ENCODE measurements at regions not wholly inside any gene's neighbourhood (a gene's known extent, or its start where the extent isn't known, plus 50 kb on each side); places are given as distances from the start of the nearest gene placed in this dataset.

DNA sequence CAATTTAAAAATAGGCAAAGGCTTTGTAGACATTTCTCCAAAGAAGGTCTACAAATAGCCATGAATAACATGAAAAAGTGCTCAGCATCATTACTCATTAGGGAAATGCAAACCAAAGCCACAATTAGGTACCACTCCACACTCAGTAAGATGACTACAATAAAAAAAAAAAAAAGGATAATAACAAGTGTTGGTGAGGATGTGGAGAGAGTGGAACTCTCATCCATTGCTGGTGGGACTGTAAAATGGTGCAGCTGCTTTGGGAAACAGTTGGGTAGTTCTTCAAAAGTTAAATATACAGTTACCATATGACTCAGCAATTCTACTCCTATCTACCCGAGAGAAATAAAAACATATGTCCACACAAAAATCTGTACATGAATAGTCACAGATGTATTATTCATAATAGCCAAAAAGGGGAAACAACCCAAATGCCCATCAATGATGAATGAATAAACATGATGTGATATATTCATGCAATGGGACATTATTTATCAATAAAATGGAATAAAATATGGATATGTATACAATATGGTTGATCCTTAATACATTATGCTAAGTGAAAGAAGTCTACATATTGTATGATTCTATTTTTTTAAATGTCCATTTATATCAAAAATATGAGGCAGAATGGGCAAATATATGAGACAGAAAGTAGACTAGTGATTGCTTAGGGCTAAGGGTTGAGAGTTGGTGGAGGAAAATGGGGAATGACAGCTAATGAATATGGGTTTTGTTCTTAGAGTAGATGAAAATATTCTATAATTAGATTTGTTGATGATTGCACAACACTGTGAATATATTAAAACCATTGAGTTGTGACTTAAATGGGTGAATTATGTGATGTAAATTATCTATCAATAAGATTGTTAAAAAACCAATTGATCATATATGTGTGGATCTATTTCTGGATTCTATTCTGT is 66.1 kb upstream of the SMAD3 start:
- FAIRE-seq (no peak), ATAC-seq (no peak), DNase-seq (ENCODE audit: low read depth, low spot score) (no peak)
- in situ Hi-C loops (cut with MboI) (no loop called here), intact Hi-C loops (cut with micrococcal nuclease; ENCODE audit: unreplicated experiment) (no loop called here)
- CTCF ChIA-PET: no interaction called here
- no peaks in the 10 kb centered on the region for H3K79me2 ChIP-seq (ENCODE audit: control insufficient read depth, insufficient read depth, low read length)
- no peaks in the 10 kb centered on the region for H3K27me3 ChIP-seq (replicated peaks in 1 of 2; ENCODE audit: control insufficient read depth in 2 of 2, insufficient read depth in 2 of 2, low read length in 1 of 2)
- TF ChIP-seq BRCA1 (IDR thresholded peaks at IDR 0.05; ENCODE audit: low read depth, low read length) (no peak), JUNB (IDR thresholded peaks at IDR 0.05) (peak; percentile 45)
- H2AFZ ChIP-seq (ENCODE audit: control insufficient read depth, low read depth, low read length): no peak overlapping the region
- WGBS (ENCODE audit: insufficient coverage, insufficient replicate concordance, low lambda C conversion rate, missing lambda C conversion rate): 0% methylated on average over 1 of the region's 1 CpG
- no peak overlapping the region for H3K9ac ChIP-seq (ENCODE audit: control insufficient read depth, insufficient read depth, low read length)
- no peak overlapping the region for H3K4me2 ChIP-seq (ENCODE audit: control insufficient read depth, insufficient read depth)
- POLR2A ChIA-PET: interaction anchor here (0.6 kb wide), 1 partner anchor 344 kb away, joined by 5 read pairs; no protein-coding TSS in a partner anchor
- H3K4me1 ChIP-seq (ENCODE audit: control insufficient read depth, insufficient read depth, low read length): peaks cover 8% of the 10 kb centered on the region
- H4K20me1 ChIP-seq (ENCODE audit: control insufficient read depth, insufficient read depth): no peaks in the 10 kb centered on the region
- BruUV-seq (replicated peaks): no TSS peak
- H3K4me3 ChIP-seq: no peak overlapping the region
- no peaks in the 10 kb centered on the region for H3K36me3 ChIP-seq (ENCODE audit: control insufficient read depth in 2 of 2, insufficient read depth in 2 of 2, low read length in 1 of 2)
- SMC1A ChIA-PET (ENCODE audit: uncharacterized antibody, unreplicated experiment): interaction anchor here (0.7 kb wide), 1 partner anchor 44 kb away, joined by 3 read pairs; no protein-coding TSS in a partner anchor
- no peaks in the 10 kb centered on the region; the same call in 2 of the 3 replicates for H3K9me3 ChIP-seq (replicated peaks; ENCODE audit: control insufficient read depth, insufficient read depth, low read length)
- RAD21 ChIA-PET (ENCODE audit: unreplicated experiment): no interaction called here
- H3K27ac ChIP-seq (ENCODE audit: control insufficient read depth, insufficient read depth): no peak overlapping the region

DNA sequence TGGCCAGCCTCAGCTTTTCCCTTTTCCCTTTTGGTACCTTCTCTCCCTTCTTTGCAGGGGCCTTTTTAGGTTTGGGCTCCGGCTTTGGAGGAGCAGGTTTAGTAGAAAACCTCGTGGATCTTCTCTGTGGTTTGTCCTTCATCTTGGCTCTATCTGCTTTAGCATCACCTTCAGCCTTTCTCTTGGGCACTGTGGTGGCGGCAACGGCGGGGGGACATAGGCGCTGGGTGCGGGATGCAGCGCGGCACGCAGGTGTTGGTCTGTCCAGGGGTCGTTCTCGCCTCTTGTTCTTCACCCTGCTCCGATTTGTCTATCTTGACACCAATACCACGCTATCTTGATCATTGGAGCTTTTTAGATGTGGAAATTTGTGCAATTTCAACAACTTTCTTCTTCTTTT is 64.5 kb upstream of the SMAD3 start:
- no TSS peak for BruUV-seq (replicated peaks)
- 80% methylated on average over 14 of the region's 14 CpGs for WGBS (ENCODE audit: insufficient coverage, insufficient replicate concordance, low lambda C conversion rate, missing lambda C conversion rate)
- no peak overlapping the region for H3K9ac ChIP-seq (ENCODE audit: control insufficient read depth, insufficient read depth, low read length)
- no peaks in the 10 kb centered on the region for H3K27me3 ChIP-seq (replicated peaks in 1 of 2; ENCODE audit: control insufficient read depth in 2 of 2, insufficient read depth in 2 of 2, low read length in 1 of 2)
- H3K9me3 ChIP-seq (replicated peaks; ENCODE audit: control insufficient read depth, insufficient read depth, low read length): no peaks in the 10 kb centered on the region; the same call in 2 of the 3 replicates
- H3K27ac ChIP-seq (ENCODE audit: control insufficient read depth, insufficient read depth): no peak overlapping the region
- no peak overlapping the region for H3K4me2 ChIP-seq (ENCODE audit: control insufficient read depth, insufficient read depth)
- RAD21 ChIA-PET (ENCODE audit: unreplicated experiment): no interaction called here
- FAIRE-seq (no peak), ATAC-seq (no peak), DNase-seq (ENCODE audit: low read depth, low spot score) (no peak)
- H2AFZ ChIP-seq (ENCODE audit: control insufficient read depth, low read depth, low read length): no peak overlapping the region
- CTCF ChIA-PET: no interaction called here
- H4K20me1 ChIP-seq (ENCODE audit: control insufficient read depth, insufficient read depth): no peaks in the 10 kb centered on the region
- SMC1A ChIA-PET (ENCODE audit: uncharacterized antibody, unreplicated experiment): no interaction called here
- H3K4me1 ChIP-seq (ENCODE audit: control insufficient read depth, insufficient read depth, low read length): peaks cover 13% of the 10 kb centered on the region
- H3K36me3 ChIP-seq (ENCODE audit: control insufficient read depth in 2 of 2, insufficient read depth in 2 of 2, low read length in 1 of 2): no peaks in the 10 kb centered on the region
- POLR2A ChIA-PET: no interaction called here
- no peak overlapping the region for H3K4me3 ChIP-seq
- no peaks in the 10 kb centered on the region for H3K79me2 ChIP-seq (ENCODE audit: control insufficient read depth, insufficient read depth, low read length)
- intact Hi-C loops (cut with micrococcal nuclease; ENCODE audit: unreplicated experiment) (no loop called here), in situ Hi-C loops (cut with MboI) (no loop called here)
- TF ChIP-seq MYB (IDR thresholded peaks at IDR 0.05; ENCODE audit: borderline replicate concordance, low read depth, low read length): no peak
- TF ChIP-seq MYC (IDR thresholded peaks at IDR 0.05; ENCODE audit: insufficient read depth, insufficient read length, insufficient replicate concordance, low read length, severe bottlenecking): no peak
- TF ChIP-seq TCF3 (IDR thresholded peaks at IDR 0.05; ENCODE audit: borderline replicate concordance, insufficient read depth, low read depth, low read length): no peak
- TF ChIP-seq ZNF384 (IDR thresholded peaks at IDR 0.05; ENCODE audit: borderline replicate concordance, low read depth, low read length): no peak
- TF ChIP-seq MEF2A (IDR thresholded peaks at IDR 0.05; ENCODE audit: insufficient read depth, low read depth, low read length): no peak
- no peak for TF ChIP-seq TAF1 (IDR thresholded peaks at IDR 0.05; ENCODE audit: borderline replicate concordance, low read depth, low read length)
- TF ChIP-seq SMARCA5 (IDR thresholded peaks at IDR 0.05): no peak
- TF ChIP-seq EED (IDR thresholded peaks at IDR 0.05; ENCODE audit: low read depth): no peak
- no peak for TF ChIP-seq FOXK2 (IDR thresholded peaks at IDR 0.05)
- no peak for TF ChIP-seq CHD1 (IDR thresholded peaks at IDR 0.05; ENCODE audit: low read depth, low read length)
- TF ChIP-seq NFYB (IDR thresholded peaks at IDR 0.05; ENCODE audit: insufficient read depth, low read depth, low read length): no peak
- TF ChIP-seq, protein P1, sequence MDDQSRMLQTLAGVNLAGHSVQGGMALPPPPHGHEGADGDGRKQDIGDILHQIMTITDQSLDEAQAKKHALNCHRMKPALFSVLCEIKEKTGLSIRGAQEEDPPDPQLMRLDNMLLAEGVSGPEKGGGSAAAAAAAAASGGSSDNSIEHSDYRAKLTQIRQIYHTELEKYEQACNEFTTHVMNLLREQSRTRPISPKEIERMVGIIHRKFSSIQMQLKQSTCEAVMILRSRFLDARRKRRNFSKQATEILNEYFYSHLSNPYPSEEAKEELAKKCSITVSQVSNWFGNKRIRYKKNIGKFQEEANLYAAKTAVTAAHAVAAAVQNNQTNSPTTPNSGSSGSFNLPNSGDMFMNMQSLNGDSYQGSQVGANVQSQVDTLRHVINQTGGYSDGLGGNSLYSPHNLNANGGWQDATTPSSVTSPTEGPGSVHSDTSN (IDR thresholded peaks at IDR 0.05; ENCODE audit: insufficient replicate concordance, low read depth, low read length): no peak
- TF ChIP-seq BMI1 (IDR thresholded peaks at IDR 0.05; ENCODE audit: borderline replicate concordance): no peak
- TF ChIP-seq RAD21 (IDR thresholded peaks at IDR 0.05; ENCODE audit: insufficient read depth, low read depth, low read length): no peak
- no peak for TF ChIP-seq ZBED1 (IDR thresholded peaks at IDR 0.05; ENCODE audit: borderline replicate concordance)
- no peak for TF ChIP-seq CBX3 (IDR thresholded peaks at IDR 0.05; ENCODE audit: borderline replicate concordance, low read depth)
